Activated CD4-positive, alpha-beta T cell treated with anti-CD3 and anti-CD28 coated beads, Interleukin-2, amount 10 ng/mL, durations not matched to agents 24 days and 14 days (primary cell): ENCODE measurements at regions not wholly inside any gene's neighbourhood (a gene's known extent, or its start where the extent isn't known, plus 50 kb on each side); places are given as distances from the start of the nearest gene placed in this dataset.
"Not testable (repeated sequence)": the region's sequence is repeated elsewhere in the genome, so short reads cannot be mapped to it uniquely, and the experiment has no call there.

ENCODE experiments used
- DNase-seq: peaks from one replicate; pipeline ENCODE4 v3.0.0; 2022
- H3K27ac Mint-ChIP-seq: one replicate; pipeline ENCODE4 v1.8.0; 2022; ENCODE audit warnings: mild to moderate bottlenecking, mixed read lengths
- H3K27me3 Mint-ChIP-seq: one replicate; pipeline ENCODE4 v1.8.0; 2022; ENCODE audit warnings: mixed read lengths
- H3K36me3 Mint-ChIP-seq: one replicate; pipeline ENCODE4 v1.8.0; 2022; ENCODE audit warnings: low read depth, mild to moderate bottlenecking, mixed read lengths
- H3K4me1 Mint-ChIP-seq: one replicate; pipeline ENCODE4 v1.8.0; 2021; ENCODE audit warnings: mixed read lengths
- H3K4me3 Mint-ChIP-seq: one replicate; pipeline ENCODE4 v1.8.0; 2022; ENCODE audit warnings: mild to moderate bottlenecking, moderate library complexity, mixed read lengths
- H3K9me3 Mint-ChIP-seq: one replicate; pipeline ENCODE4 v1.8.0; 2021; ENCODE audit warnings: mixed read lengths
- intact Hi-C: fragments of 100-400 bp; cut with micrococcal nuclease; formaldehyde crosslinking; loops from one replicate; pipeline ENCODE4 v1.15.1; 2023

GRCh38 chr2:87432711-87433453 is 315.0 kb upstream of the PLGLB2 start:
- H3K36me3 Mint-ChIP-seq, DNase-seq, intact Hi-C loops, H3K9me3 Mint-ChIP-seq, H3K27me3 Mint-ChIP-seq, H3K27ac Mint-ChIP-seq, H3K4me3 Mint-ChIP-seq, H3K4me1 Mint-ChIP-seq: not testable (repeated sequence)

GRCh38 chr2:87436007-87436406 is 311.9 kb upstream of the PLGLB2 start:
- H3K36me3 Mint-ChIP-seq, intact Hi-C loops, H3K9me3 Mint-ChIP-seq, H3K27me3 Mint-ChIP-seq, DNase-seq, H3K4me1 Mint-ChIP-seq, H3K27ac Mint-ChIP-seq, H3K4me3 Mint-ChIP-seq: not testable (repeated sequence)

- H3K27ac Mint-ChIP-seq, intact Hi-C loops, H3K4me3 Mint-ChIP-seq, DNase-seq, H3K27me3 Mint-ChIP-seq, H3K9me3 Mint-ChIP-seq, H3K36me3 Mint-ChIP-seq: not testable (repeated sequence)
- H3K4me1 Mint-ChIP-seq, result peaks cover 14% of the 10 kb centered on the region
Observed at GRCh38 chr2:87437701-87438260, 310.1 kb upstream of the PLGLB2 start.

GRCh38 chr2:87438780-87439454 is 309.0 kb upstream of the PLGLB2 start:
- H3K27me3 Mint-ChIP-seq, H3K4me3 Mint-ChIP-seq, intact Hi-C loops, H3K9me3 Mint-ChIP-seq, DNase-seq, H3K27ac Mint-ChIP-seq, H3K36me3 Mint-ChIP-seq: not testable (repeated sequence)
- H3K4me1 Mint-ChIP-seq, result peaks cover 19% of the 10 kb centered on the region

DNA sequence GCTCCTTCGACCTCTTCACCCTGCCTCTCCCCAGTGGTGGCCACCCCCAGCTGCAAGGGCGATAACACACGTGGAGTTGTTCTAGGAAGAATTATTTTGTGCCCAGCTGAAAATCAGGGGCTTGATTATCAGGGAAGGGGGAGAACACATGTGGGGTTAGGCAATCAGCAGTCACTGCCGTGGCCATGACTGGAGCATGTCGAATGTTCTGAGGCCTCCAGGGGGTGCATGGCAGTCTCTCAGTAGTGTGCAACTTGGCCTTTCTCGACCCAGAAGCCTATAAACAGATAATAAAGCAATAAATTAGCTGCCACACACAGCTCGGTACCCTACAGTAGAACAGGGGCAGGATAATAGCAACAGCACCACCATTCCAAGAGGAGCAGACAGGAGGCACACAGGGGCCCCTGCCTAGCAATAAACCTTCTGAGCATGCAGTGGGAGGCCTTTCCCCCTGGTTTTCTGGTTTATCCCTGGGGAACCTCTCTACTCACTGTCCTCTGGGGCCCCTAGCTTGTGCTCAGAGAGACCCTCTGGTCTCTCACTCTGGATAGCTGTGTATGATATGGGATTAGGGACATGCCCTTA is 308.2 kb upstream of the PLGLB2 start:
- H3K9me3 Mint-ChIP-seq, H3K4me3 Mint-ChIP-seq, DNase-seq, H3K27ac Mint-ChIP-seq, H3K27me3 Mint-ChIP-seq, H3K36me3 Mint-ChIP-seq, intact Hi-C loops: not testable (repeated sequence)
- peaks cover 22% of the 10 kb centered on the region for H3K4me1 Mint-ChIP-seq

GRCh38 chr2:87440650-87441049 is 307.2 kb upstream of the PLGLB2 start:
- H3K27me3 Mint-ChIP-seq, H3K4me3 Mint-ChIP-seq, H3K27ac Mint-ChIP-seq, DNase-seq, H3K36me3 Mint-ChIP-seq, H3K9me3 Mint-ChIP-seq, intact Hi-C loops: not testable (repeated sequence)
- H3K4me1 Mint-ChIP-seq, result peaks cover 29% of the 10 kb centered on the region

DNA sequence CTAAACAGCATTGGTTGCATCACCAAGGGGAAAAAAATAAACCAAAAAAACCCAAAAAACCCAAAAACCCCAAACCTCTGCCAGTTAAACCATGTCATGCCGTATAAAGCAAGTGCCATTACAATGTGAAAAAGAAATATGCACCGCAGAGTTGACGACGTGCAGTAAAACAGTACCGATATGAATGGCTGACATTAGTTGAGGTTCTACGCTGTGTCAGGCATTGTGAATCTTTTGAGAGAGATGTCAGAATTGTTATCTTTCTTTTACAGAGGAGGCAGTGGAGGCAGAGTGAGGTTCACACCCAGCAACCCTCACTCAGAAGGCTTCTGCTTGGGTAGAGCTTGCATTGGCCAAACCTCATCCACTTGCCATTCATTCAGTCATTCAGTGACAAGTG is 306.5 kb upstream of the PLGLB2 start:
- H3K27me3 Mint-ChIP-seq, DNase-seq, H3K9me3 Mint-ChIP-seq, H3K36me3 Mint-ChIP-seq, intact Hi-C loops: not testable (repeated sequence)
- peak overlapping the region; percentile 78 for H3K27ac Mint-ChIP-seq
- H3K4me3 Mint-ChIP-seq, result peak overlapping the region; percentile 41
- H3K4me1 Mint-ChIP-seq, result peaks cover 31% of the 10 kb centered on the region

DNA sequence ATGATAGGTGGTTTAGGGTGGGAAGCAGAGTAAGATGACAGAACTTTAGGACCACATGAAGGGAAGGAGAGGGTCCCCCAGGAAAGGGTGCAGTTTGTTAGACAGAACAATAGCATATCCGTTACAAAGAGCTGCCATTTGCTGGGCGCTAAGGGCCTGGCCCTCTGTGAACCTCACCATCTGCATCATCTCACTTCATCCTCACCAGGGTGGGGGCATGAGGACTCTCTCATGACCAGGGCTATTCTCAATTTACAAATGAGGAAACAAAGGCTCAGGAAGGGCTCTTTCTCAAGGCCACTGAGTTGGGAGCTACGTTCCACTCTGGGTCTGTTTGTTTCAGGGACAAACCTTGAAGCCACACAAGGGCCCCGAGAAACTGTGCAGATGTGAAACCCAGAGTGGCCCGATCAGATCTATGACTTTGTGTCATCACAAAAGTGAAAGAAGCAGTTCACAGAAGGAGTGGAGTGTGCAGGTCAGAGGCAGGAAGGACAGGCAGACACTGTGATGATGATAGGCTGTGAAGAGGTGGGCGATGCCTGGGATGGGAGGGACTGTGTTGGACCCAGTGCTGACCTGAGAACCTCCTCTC is 304.8 kb upstream of the PLGLB2 start:
- H3K4me3 Mint-ChIP-seq, result peak overlapping the region; percentile 61
- peak; percentile 79 for DNase-seq

DNA sequence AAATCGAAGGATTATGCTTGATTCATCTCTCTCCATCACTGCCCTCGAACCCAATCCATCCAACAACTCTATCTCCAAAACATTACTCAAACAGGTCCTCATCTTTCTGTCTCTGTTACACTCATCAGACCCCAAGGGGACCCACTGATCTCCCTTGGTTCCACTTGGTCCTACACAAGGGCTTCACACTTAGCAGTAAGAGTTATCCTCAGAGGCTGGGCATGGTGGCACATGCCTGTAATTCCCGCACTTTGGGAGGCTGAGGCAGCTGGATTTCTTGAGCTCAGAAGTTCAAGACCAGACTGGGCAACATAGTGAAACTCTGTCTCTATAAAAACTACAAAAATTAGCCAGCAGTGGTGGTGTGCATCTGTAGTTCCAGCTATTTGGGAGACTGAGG is 302.9 kb upstream of the PLGLB2 start:
- H3K9me3 Mint-ChIP-seq, H3K27me3 Mint-ChIP-seq, H3K27ac Mint-ChIP-seq, DNase-seq, H3K4me3 Mint-ChIP-seq, H3K36me3 Mint-ChIP-seq, intact Hi-C loops: not testable (repeated sequence)
- H3K4me1 Mint-ChIP-seq, result peaks cover 31% of the 10 kb centered on the region

More for the DNA sequence above, 304.8 kb upstream of the PLGLB2 start:
- H3K27me3 Mint-ChIP-seq, intact Hi-C loops, H3K36me3 Mint-ChIP-seq, H3K9me3 Mint-ChIP-seq: not testable (repeated sequence)
- Mint-ChIP-seq H3K4me1 (peaks cover 31% of the 10 kb centered on the region), H3K27ac (peak overlapping the region; percentile 87)

DNA sequence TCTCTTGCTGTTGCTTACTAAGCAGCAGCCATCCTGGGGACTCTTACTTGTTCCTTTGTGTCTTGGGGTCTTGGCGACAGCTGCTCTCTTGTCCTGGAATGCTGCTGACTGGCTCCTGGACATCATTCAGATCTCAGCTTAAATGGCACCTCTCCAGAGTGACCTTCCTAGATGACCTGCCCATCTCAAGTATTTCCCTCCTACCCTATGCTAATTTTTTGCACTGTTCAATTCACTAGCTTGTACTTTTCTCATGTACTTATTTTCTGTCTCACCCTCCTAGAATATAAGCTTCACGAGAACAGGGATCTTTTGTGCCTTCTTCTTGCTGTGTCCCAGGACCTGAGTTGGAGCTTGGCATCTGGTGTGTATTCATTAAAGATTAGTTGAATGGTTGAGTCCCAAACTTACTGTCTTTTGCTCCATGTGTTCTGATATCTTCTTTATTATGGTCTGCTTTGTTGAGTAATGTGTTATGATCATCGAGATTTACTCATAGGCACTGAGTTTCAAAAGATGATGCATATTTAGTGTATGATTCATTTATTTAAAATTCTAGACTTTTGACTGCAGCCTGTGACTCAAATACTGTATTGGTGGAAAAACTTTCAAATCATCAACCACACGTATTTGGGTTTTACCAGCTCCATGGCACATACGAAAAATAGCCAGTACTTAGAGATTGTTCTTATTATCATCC is 302.1 kb upstream of the PLGLB2 start:
- Mint-ChIP-seq H3K4me1 (peaks cover 31% of the 10 kb centered on the region), H3K4me3 (peak overlapping the region; percentile 67), H3K27ac (peak overlapping the region; percentile 94)
- H3K27me3 Mint-ChIP-seq, H3K36me3 Mint-ChIP-seq, H3K9me3 Mint-ChIP-seq, intact Hi-C loops, DNase-seq: not testable (repeated sequence)

- intact Hi-C loops, H3K36me3 Mint-ChIP-seq, H3K9me3 Mint-ChIP-seq, DNase-seq, H3K4me3 Mint-ChIP-seq, H3K27ac Mint-ChIP-seq, H3K27me3 Mint-ChIP-seq: not testable (repeated sequence)
- peaks cover 27% of the 10 kb centered on the region for H3K4me1 Mint-ChIP-seq
Observed at GRCh38 chr2:87446313-87446696, 301.6 kb upstream of the PLGLB2 start.

GRCh38 chr2:87449462-87449980 is 298.4 kb upstream of the PLGLB2 start:
- peaks cover 20% of the 10 kb centered on the region for H3K4me1 Mint-ChIP-seq
- H3K27ac Mint-ChIP-seq, intact Hi-C loops, H3K4me3 Mint-ChIP-seq, DNase-seq, H3K36me3 Mint-ChIP-seq, H3K27me3 Mint-ChIP-seq, H3K9me3 Mint-ChIP-seq: not testable (repeated sequence)

DNA sequence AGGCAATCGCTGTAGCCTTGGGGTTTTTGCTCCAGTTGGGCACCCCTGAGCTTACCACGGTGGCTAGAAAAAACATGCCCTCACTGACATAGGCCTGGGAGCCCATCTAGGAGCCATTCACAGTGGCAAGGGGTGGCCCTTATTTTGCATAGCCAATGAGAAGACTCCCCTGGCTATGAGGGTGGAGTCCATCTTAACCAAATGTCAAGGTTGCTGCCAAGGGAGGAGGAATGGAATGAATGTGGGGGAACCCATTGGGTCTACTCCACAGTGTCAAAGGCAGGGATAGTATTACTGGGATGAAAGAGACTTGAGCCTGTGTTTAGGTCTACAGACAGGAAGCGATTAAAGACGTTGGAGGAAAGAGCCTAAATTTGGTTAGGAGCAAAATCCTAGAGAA is 295.7 kb upstream of the PLGLB2 start:
- H3K4me1 Mint-ChIP-seq, H3K27me3 Mint-ChIP-seq, H3K9me3 Mint-ChIP-seq, intact Hi-C loops, DNase-seq, H3K4me3 Mint-ChIP-seq, H3K27ac Mint-ChIP-seq, H3K36me3 Mint-ChIP-seq: not testable (repeated sequence)
